Mesothelial cell of epicardium (in vitro differentiated cells): ENCODE measurements at regions not wholly inside any gene's neighbourhood (a gene's known extent, or its start where the extent isn't known, plus 50 kb on each side); places are given as distances from the start of the nearest gene placed in this dataset.

ENCODE experiments used
- DNase-seq, 2 experiments: peaks; one replicate each; pipeline ENCODE4 v3.0.0; 2021; ENCODE audit warnings: low spot score in 2 of 2; ENCODE audit not compliant: unreplicated experiment in 2 of 2
- H3K27ac Mint-ChIP-seq: 2 replicates; pipeline ENCODE4 v1.8.0; 2021; ENCODE audit warnings: mixed read lengths
- H3K27me3 Mint-ChIP-seq: 2 replicates; pipeline ENCODE4 v1.8.0; 2021; ENCODE audit warnings: low read depth, mixed read lengths
- H3K36me3 Mint-ChIP-seq: 2 replicates; pipeline ENCODE4 v1.8.0; 2021; ENCODE audit warnings: mixed read lengths
- H3K4me1 Mint-ChIP-seq: 2 replicates; pipeline ENCODE4 v1.8.0; 2021; ENCODE audit warnings: mixed read lengths
- H3K4me3 Mint-ChIP-seq: 2 replicates; pipeline ENCODE4 v1.8.0; 2021; ENCODE audit warnings: mild to moderate bottlenecking, moderate library complexity, mixed read lengths
- H3K9me3 Mint-ChIP-seq: 2 replicates; pipeline ENCODE4 v1.8.0; 2021; ENCODE audit warnings: mixed read lengths
- CTCF ChIP-seq: fragments of 200-600 bp; sonication (generic); IDR thresholded peaks from one replicate; pipeline ENCODE4 v1.5.0; 2021; ENCODE audit warnings: antibody characterized with exemption; ENCODE audit not compliant: unreplicated experiment

GRCh38 chr17:77792626-77793025 is 165.9 kb upstream of the TNRC6C start:
- H3K27ac Mint-ChIP-seq: no peak overlapping the region

GRCh38 chr17:77793146-77793970 is 165.1 kb upstream of the TNRC6C start:
- Mint-ChIP-seq H3K36me3 (no peaks in the 10 kb centered on the region), H3K27ac (no peak overlapping the region), H3K27me3 (peaks cover 41% of the 10 kb centered on the region), H3K4me1 (peaks cover 25% of the 10 kb centered on the region), H3K4me3 (no peak overlapping the region), H3K9me3 (no peaks in the 10 kb centered on the region)
- DNase-seq: no peak
- TF ChIP-seq CTCF: no peak

More at GRCh38 chr17:77792626-77793025, 165.9 kb upstream of the TNRC6C start:
- no peak for TF ChIP-seq CTCF
- Mint-ChIP-seq H3K4me1 (peaks cover 23% of the 10 kb centered on the region), H3K27me3 (peaks cover 48% of the 10 kb centered on the region), H3K9me3 (no peaks in the 10 kb centered on the region), H3K36me3 (no peaks in the 10 kb centered on the region), H3K4me3 (no peak overlapping the region)
- DNase-seq: no peak

GRCh38 chr17:77793971-77794235 is 164.6 kb upstream of the TNRC6C start:
- no peak for TF ChIP-seq CTCF
- no peak overlapping the region for H3K27ac Mint-ChIP-seq
- H3K27me3 Mint-ChIP-seq: peaks cover 37% of the 10 kb centered on the region
- H3K36me3 Mint-ChIP-seq: no peaks in the 10 kb centered on the region
- no peak for DNase-seq
- H3K9me3 Mint-ChIP-seq: no peaks in the 10 kb centered on the region
- no peak overlapping the region for H3K4me3 Mint-ChIP-seq
- peaks cover 25% of the 10 kb centered on the region for H3K4me1 Mint-ChIP-seq

- H3K36me3 Mint-ChIP-seq: no peaks in the 10 kb centered on the region
- peaks cover 34% of the 10 kb centered on the region for H3K27me3 Mint-ChIP-seq
- no peak for DNase-seq
- H3K4me1 Mint-ChIP-seq: peaks cover 25% of the 10 kb centered on the region
- H3K9me3 Mint-ChIP-seq: no peaks in the 10 kb centered on the region
- TF ChIP-seq CTCF: no peak
- no peak overlapping the region for H3K27ac Mint-ChIP-seq
- no peak overlapping the region for H3K4me3 Mint-ChIP-seq
These were observed 163.7 kb upstream of the TNRC6C start for GRCh38 chr17:77794846-77795245.

- no peak for TF ChIP-seq CTCF
- no peaks in the 10 kb centered on the region for H3K36me3 Mint-ChIP-seq
- H3K27me3 Mint-ChIP-seq: peaks cover 28% of the 10 kb centered on the region
- no peak overlapping the region for H3K4me3 Mint-ChIP-seq
- DNase-seq: no peak
- H3K4me1 Mint-ChIP-seq: peaks cover 19% of the 10 kb centered on the region
- no peaks in the 10 kb centered on the region for H3K9me3 Mint-ChIP-seq
- no peak overlapping the region for H3K27ac Mint-ChIP-seq
These were observed 162.8 kb upstream of the TNRC6C start for GRCh38 chr17:77795685-77796084.
